Keratinocyte (primary cell): ENCODE measurements at regions not wholly inside any gene's neighbourhood (a gene's known extent, or its start where the extent isn't known, plus 50 kb on each side); places are given as distances from the start of the nearest gene placed in this dataset.

Experiments
- DNase-seq: peaks from one replicate; pipeline ENCODE4 v3.0.0-alpha.2; 2011; ENCODE audit warnings: low read depth, missing footprints, low spot score
- FAIRE-seq: peaks from 2 replicates; lab custom pipeline; 2011; peaks lifted over from hg19 to GRCh38; lab: Jason Lieb, UNC
- H2AFZ ChIP-seq: 2 replicates; pipeline ENCODE4 v1.6.0; 2012; ENCODE audit warnings: low read length, control low read depth, inconsistent platforms; ENCODE audit not compliant: control insufficient read depth
- H3K27ac ChIP-seq: 2 replicates; pipeline ENCODE4 v1.5.1; 2011; ENCODE audit warnings: low read length; ENCODE audit not compliant: control insufficient read depth, insufficient read depth
- H3K27me3 ChIP-seq: 3 replicates; pipeline ENCODE4 v1.6.0; 2011; ENCODE audit warnings: low read length; ENCODE audit not compliant: control insufficient read depth, insufficient read depth; ENCODE audit errors: extremely low read depth
- H3K36me3 ChIP-seq, 2 experiments: 2 replicates in 1 of 2; 3 replicates in 1 of 2; pipeline ENCODE4 v1.5.1; 2011; ENCODE audit warnings: low read length in 2 of 2, mild to moderate bottlenecking in 1 of 2; ENCODE audit not compliant: control insufficient read depth in 2 of 2, insufficient read depth in 2 of 2; ENCODE audit errors: extremely low read depth in 1 of 2
- H3K4me1 ChIP-seq: 3 replicates; pipeline ENCODE4 v1.5.1; 2011; ENCODE audit warnings: low read length; ENCODE audit not compliant: control insufficient read depth, insufficient read depth; ENCODE audit errors: extremely low read depth
- H3K4me2 ChIP-seq: 3 replicates; pipeline ENCODE4 v1.6.0; 2011; ENCODE audit warnings: low read depth, low read length; ENCODE audit not compliant: control insufficient read depth, insufficient read depth; ENCODE audit errors: extremely low read depth
- H3K4me3 ChIP-seq, 3 experiments: fragments of 200-600 bp in 1 of 3; sonication (generic) in 1 of 3; 2 replicates in 2 of 3; 3 replicates in 1 of 3; pipeline ENCODE4 v1.5.1; 2011 to 2016; ENCODE audit warnings: low read length in 3 of 3, mild to moderate bottlenecking in 3 of 3, control low read depth in 2 of 3, inconsistent platforms in 1 of 3, low read depth in 1 of 3, mixed read lengths in 1 of 3, mixed run types in 1 of 3, moderate library complexity in 1 of 3; ENCODE audit not compliant: control insufficient read depth in 2 of 3, insufficient read depth in 2 of 3; ENCODE audit errors: extremely low read depth in 1 of 3
- H3K79me2 ChIP-seq: 2 replicates; pipeline ENCODE4 v1.6.0; 2012; ENCODE audit warnings: low read length; ENCODE audit not compliant: control insufficient read depth, insufficient read depth
- H3K9ac ChIP-seq: 3 replicates; pipeline ENCODE4 v1.6.0; 2011; ENCODE audit warnings: low read length; ENCODE audit not compliant: control insufficient read depth, insufficient read depth; ENCODE audit errors: extremely low read depth
- H3K9me1 ChIP-seq: 3 replicates; pipeline ENCODE4 v1.6.0; 2011; ENCODE audit warnings: low read length; ENCODE audit not compliant: control insufficient read depth, insufficient read depth; ENCODE audit errors: extremely low read depth
- H3K9me3 ChIP-seq: 2 replicates; pipeline ENCODE4 v1.5.1; 2012; ENCODE audit warnings: low read depth, low read length; ENCODE audit not compliant: control insufficient read depth
- H4K20me1 ChIP-seq: 3 replicates; pipeline ENCODE4 v1.6.0; 2011; ENCODE audit warnings: low read length; ENCODE audit not compliant: control insufficient read depth, insufficient read depth; ENCODE audit errors: extremely low read depth
- CTCF ChIP-seq, 3 experiments: IDR thresholded peaks in 1 of 3; conservative IDR thresholded peaks in 1 of 3; optimal IDR thresholded peaks in 1 of 3; 2 replicates in 2 of 3; 3 replicates in 1 of 3; pipeline versions ENCODE3 to v1.5.1; 2011; ENCODE audit warnings: low read length in 3 of 3, mild to moderate bottlenecking in 3 of 3, moderate library complexity in 2 of 3, control low read depth in 1 of 3, inconsistent platforms in 1 of 3; ENCODE audit not compliant: insufficient read depth in 2 of 3; ENCODE audit errors: extremely low read depth in 1 of 3
- EZH2 ChIP-seq: IDR thresholded peaks from one replicate; pipeline ENCODE4 v1.6.1; 2012; ENCODE audit warnings: inconsistent platforms, mild to moderate bottlenecking, low read length, moderate library complexity
- dilution Hi-C: fragments of 300-500 bp; cut with MboI; formaldehyde crosslinking; loops from one replicate; pipeline ENCODE4 v1.7.0; 2020; ENCODE audit warnings: low sequenced_read_pairs; ENCODE audit not compliant: extremely low pct_ligation_motif_present

DNA sequence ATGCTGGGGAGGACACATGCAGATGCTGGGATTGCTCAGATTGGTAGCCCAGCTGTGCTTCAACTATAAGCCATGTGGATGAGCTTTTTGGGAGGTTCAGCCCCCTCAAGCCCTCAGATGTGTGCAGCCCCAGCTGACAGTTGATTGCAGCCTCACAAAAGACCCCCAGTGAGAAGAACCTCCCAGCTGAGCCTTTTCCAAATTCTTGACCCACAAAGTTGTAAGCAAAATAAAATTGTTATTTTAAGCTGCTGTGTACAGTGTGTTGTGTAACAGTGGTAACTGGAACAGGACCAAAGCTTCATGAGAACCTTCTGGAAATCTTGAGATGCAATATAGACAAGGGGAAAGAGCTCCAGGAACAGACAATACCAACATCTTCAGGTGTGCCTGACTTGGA is 156.8 kb upstream of the IRX3 start:
- dilution Hi-C loops, result no loop called here
- Histone ChIP-seq H3K4me1 (peaks cover 24% of the 10 kb centered on the region), H3K4me2 (no peak overlapping the region), H3K9me3 (no peaks in the 10 kb centered on the region), H3K4me3 (no peak overlapping the region), H3K79me2 (no peaks in the 10 kb centered on the region), H3K27ac (no peak overlapping the region), H4K20me1 (no peaks in the 10 kb centered on the region), H3K27me3 (peaks cover 10% of the 10 kb centered on the region), H3K9ac (no peak overlapping the region), H3K9me1 (no peaks in the 10 kb centered on the region), H2AFZ (no peak overlapping the region), H3K36me3 (no peaks in the 10 kb centered on the region)
- no peak for TF ChIP-seq CTCF (optimal IDR thresholded peaks at IDR 0.05 in 1 of 3, IDR thresholded peaks at IDR 0.05 in 1 of 3, conservative IDR thresholded peaks at IDR 0.05 in 1 of 3; ENCODE audit: extremely low read depth in 1 of 3, insufficient read depth in 2 of 3, low read length in 3 of 3)
- TF ChIP-seq EZH2, result no peak
- FAIRE-seq (no peak), DNase-seq (no peak)

- H3K9me3 ChIP-seq, result no peaks in the 10 kb centered on the region
- no peak overlapping the region for H2AFZ ChIP-seq
- H3K36me3 ChIP-seq, result no peaks in the 10 kb centered on the region
- H3K27me3 ChIP-seq, result peaks cover 10% of the 10 kb centered on the region
- H3K4me3 ChIP-seq, result no peak overlapping the region
- H3K4me1 ChIP-seq, result peaks cover 19% of the 10 kb centered on the region
- no peak overlapping the region for H3K4me2 ChIP-seq
- H3K27ac ChIP-seq, result no peak overlapping the region
- no peaks in the 10 kb centered on the region for H3K79me2 ChIP-seq
- DNase-seq (no peak), FAIRE-seq (no peak)
- H3K9ac ChIP-seq, result no peak overlapping the region
- dilution Hi-C loops, result no loop called here
- H3K9me1 ChIP-seq, result no peaks in the 10 kb centered on the region
- TF ChIP-seq EZH2 (no peak), CTCF (optimal IDR thresholded peaks at IDR 0.05 in 1 of 3, IDR thresholded peaks at IDR 0.05 in 1 of 3, conservative IDR thresholded peaks at IDR 0.05 in 1 of 3; ENCODE audit: extremely low read depth in 1 of 3, insufficient read depth in 2 of 3, low read length in 3 of 3) (no peak)
- H4K20me1 ChIP-seq, result no peaks in the 10 kb centered on the region
Observed at GRCh38 chr16:54442864-54443263, 156.3 kb upstream of the IRX3 start.
